Neural cell (in vitro differentiated cells): ENCODE measurements at regions not wholly inside any gene's neighbourhood (a gene's known extent, or its start where the extent isn't known, plus 50 kb on each side); places are given as distances from the start of the nearest gene placed in this dataset.

Experiments used
- CTCF ChIP-seq: fragments of 450-650 bp; IDR thresholded peaks from 2 replicates; pipeline ENCODE4 v1.5.1; 2014; ENCODE audit warnings: antibody characterized with exemption, mild to moderate bottlenecking, moderate library complexity; ENCODE audit not compliant: poor library complexity, severe bottlenecking
- EP300 ChIP-seq: fragments of 450-650 bp; conservative IDR thresholded peaks from 2 replicates; pipeline ENCODE4 v1.6.1; 2014; ENCODE audit warnings: antibody characterized with exemption, mild to moderate bottlenecking, moderate library complexity; ENCODE audit not compliant: poor library complexity, severe bottlenecking
- EZH2 ChIP-seq: fragments of 200-600, 300-800 bp; shearing (Covaris generic), sonication (generic); IDR thresholded peaks from 2 replicates; pipeline ENCODE4 v1.6.1; 2014; ENCODE audit warnings: antibody characterized with exemption, low read length, borderline replicate concordance, mild to moderate bottlenecking; ENCODE audit not compliant: insufficient read depth, poor library complexity, severe bottlenecking
- POLR2AphosphoS5 ChIP-seq: IDR thresholded peaks from 2 replicates; pipeline ENCODE4 v1.6.1; 2012
- RAD21 ChIP-seq: fragments of 450-650 bp; conservative IDR thresholded peaks from 2 replicates; pipeline ENCODE4 v1.6.1; 2014; ENCODE audit warnings: antibody characterized with exemption, mild to moderate bottlenecking, moderate library complexity
- TAF1 ChIP-seq: IDR thresholded peaks from 2 replicates; pipeline ENCODE4 v1.6.1; 2012; ENCODE audit warnings: low read depth

GRCh38 chr17:70355185-70355584, 185.9 kb downstream of the KCNJ2 start:
- TF ChIP-seq CTCF (no peak), POLR2AphosphoS5 (no peak), TAF1 (no peak), EZH2 (no peak), RAD21 (no peak), EP300 (no peak)
